ENCODE measurements at regions not wholly inside any gene's neighbourhood (a gene's known extent, or its start where the extent isn't known, plus 50 kb on each side); places are given as distances from the start of the nearest gene placed in this dataset.

DNA sequence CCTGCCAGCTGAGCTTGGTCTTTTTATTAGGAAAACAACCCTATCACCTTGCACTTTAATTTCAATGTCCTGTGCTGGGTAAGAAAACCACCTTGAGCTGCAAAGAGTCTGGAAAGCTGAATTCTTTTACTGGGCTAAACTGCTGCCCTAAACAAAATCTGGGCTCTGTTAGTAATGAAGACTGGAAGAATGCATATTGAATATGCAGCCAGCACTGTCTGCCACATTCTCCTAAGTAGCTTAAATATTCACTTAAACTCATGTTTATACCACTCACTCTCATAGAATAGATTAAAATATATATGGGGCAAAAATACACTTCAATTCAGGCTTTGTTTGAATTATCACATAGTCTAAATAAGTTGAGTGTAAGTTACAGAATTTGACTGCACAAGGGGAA, 158.0 kb downstream of the TGFB2 start:
- DNase-seq = no peak
- CTCF ChIA-PET = interaction anchor here (0.6 kb wide), 1 partner anchor 1037 kb away, joined by 4 read pairs; no protein-coding TSS in a partner anchor
- intact Hi-C loops (cut with micrococcal nuclease; ENCODE audit: unreplicated experiment) = no loop called here
- TF ChIP-seq, protein P1, sequence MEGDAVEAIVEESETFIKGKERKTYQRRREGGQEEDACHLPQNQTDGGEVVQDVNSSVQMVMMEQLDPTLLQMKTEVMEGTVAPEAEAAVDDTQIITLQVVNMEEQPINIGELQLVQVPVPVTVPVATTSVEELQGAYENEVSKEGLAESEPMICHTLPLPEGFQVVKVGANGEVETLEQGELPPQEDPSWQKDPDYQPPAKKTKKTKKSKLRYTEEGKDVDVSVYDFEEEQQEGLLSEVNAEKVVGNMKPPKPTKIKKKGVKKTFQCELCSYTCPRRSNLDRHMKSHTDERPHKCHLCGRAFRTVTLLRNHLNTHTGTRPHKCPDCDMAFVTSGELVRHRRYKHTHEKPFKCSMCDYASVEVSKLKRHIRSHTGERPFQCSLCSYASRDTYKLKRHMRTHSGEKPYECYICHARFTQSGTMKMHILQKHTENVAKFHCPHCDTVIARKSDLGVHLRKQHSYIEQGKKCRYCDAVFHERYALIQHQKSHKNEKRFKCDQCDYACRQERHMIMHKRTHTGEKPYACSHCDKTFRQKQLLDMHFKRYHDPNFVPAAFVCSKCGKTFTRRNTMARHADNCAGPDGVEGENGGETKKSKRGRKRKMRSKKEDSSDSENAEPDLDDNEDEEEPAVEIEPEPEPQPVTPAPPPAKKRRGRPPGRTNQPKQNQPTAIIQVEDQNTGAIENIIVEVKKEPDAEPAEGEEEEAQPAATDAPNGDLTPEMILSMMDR (IDR thresholded peaks at IDR 0.05; ENCODE audit: unreplicated experiment) = no peak
- H3K27me3 Mint-ChIP-seq (ENCODE audit: unreplicated experiment) = no peaks in the 10 kb centered on the region
- no peak overlapping the region for H3K4me3 Mint-ChIP-seq (ENCODE audit: low read depth, unreplicated experiment)
- H3K36me3 Mint-ChIP-seq (ENCODE audit: insufficient read depth, unreplicated experiment) = peaks cover 5% of the 10 kb centered on the region
- H3K27ac Mint-ChIP-seq (ENCODE audit: unreplicated experiment) = no peak overlapping the region
- BruUV-seq (replicated peaks) = no TSS peak
- peaks cover 23% of the 10 kb centered on the region for H3K4me1 Mint-ChIP-seq (ENCODE audit: low read depth, unreplicated experiment)
- peaks cover 6% of the 10 kb centered on the region for H3K9me3 Mint-ChIP-seq (ENCODE audit: low read depth, unreplicated experiment)

DNA sequence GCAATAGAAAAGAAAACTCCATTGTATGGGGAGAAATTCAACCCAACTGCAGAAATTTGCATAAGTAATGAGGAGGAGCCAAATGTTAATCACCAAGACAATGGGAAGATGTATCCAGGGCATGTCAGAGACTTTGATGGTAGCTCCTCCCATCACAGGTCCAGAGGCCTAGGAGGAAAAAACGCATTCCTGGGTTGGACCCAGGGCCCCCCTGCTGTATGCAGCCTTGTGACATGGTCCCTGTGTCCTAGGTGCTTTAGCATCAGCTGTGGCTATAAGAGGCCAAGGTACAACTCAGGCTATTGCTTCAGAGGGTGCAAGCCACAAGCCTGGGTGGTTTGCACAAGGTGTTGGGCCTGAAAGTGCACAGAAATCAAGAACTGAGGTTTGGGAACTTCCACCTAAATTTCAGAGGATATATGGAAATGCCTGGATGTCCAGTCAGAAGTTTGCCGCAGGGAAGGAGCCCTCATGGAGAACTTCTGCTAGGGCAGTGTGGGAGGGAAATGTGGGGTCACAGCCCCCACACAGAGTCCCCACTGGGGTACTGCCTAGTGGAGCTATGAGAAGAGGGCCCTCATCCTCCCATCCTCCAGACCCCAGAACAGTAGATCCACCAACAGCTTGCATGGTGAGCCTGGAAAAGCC, 162.3 kb downstream of the TGFB2 start:
- H3K4me3 Mint-ChIP-seq (ENCODE audit: low read depth, unreplicated experiment) = no peak overlapping the region
- H3K9me3 Mint-ChIP-seq (ENCODE audit: low read depth, unreplicated experiment) = peaks cover 13% of the 10 kb centered on the region
- H3K4me1 Mint-ChIP-seq (ENCODE audit: low read depth, unreplicated experiment) = no peaks in the 10 kb centered on the region
- TF ChIP-seq, protein P1 (IDR thresholded peaks at IDR 0.05; ENCODE audit: unreplicated experiment) = no peak
- H3K27ac Mint-ChIP-seq (ENCODE audit: unreplicated experiment) = no peak overlapping the region
- no peaks in the 10 kb centered on the region for H3K27me3 Mint-ChIP-seq (ENCODE audit: unreplicated experiment)
- peaks cover 5% of the 10 kb centered on the region for H3K36me3 Mint-ChIP-seq (ENCODE audit: insufficient read depth, unreplicated experiment)
- CTCF ChIA-PET = interaction anchor here (1.2 kb wide), 1 partner anchor 8 kb away, joined by 3 read pairs; no protein-coding TSS in a partner anchor
- no TSS peak for BruUV-seq (replicated peaks)
- intact Hi-C loops (cut with micrococcal nuclease; ENCODE audit: unreplicated experiment) = no loop called here
- no peak for DNase-seq

DNA sequence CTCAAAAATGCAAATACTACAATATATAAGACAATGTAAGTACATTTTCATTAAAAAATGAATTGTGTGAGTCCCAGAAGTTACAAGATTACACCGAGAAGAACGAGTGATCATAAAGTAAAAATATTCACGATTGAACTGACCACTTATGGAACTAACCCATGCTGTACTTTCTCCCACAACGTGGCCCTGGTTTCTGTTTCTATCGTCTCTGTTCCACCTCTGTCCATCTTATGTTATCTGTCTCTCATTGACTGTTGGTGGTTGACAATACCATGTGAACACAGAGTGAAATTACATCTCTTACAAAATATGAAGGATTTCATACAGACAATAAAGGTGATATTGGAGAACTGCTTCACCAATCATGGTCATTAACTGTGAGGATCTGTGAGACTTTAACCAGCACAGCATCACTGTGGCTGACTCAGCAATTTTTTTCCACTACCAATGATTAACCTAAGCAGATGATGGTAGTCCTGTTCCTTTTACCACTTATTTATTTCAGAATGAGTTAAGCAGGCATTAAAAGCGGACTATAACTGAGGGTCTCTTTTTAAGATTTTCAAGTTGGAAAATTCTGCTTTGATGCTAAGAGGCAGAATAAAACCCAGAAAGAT, 165.1 kb downstream of the TGFB2 start:
- Mint-ChIP-seq H3K36me3 (ENCODE audit: insufficient read depth, unreplicated experiment) (peaks cover 5% of the 10 kb centered on the region), H3K4me3 (ENCODE audit: low read depth, unreplicated experiment) (no peak overlapping the region), H3K4me1 (ENCODE audit: low read depth, unreplicated experiment) (no peaks in the 10 kb centered on the region), H3K27ac (ENCODE audit: unreplicated experiment) (no peak overlapping the region), H3K9me3 (ENCODE audit: low read depth, unreplicated experiment) (peaks cover 16% of the 10 kb centered on the region), H3K27me3 (ENCODE audit: unreplicated experiment) (no peaks in the 10 kb centered on the region)
- intact Hi-C loops (cut with micrococcal nuclease; ENCODE audit: unreplicated experiment) = no loop called here
- no TSS peak for BruUV-seq (replicated peaks)
- no peak for DNase-seq
- CTCF ChIA-PET = no interaction called here
- TF ChIP-seq, protein P1 (IDR thresholded peaks at IDR 0.05; ENCODE audit: unreplicated experiment) = no peak

DNA sequence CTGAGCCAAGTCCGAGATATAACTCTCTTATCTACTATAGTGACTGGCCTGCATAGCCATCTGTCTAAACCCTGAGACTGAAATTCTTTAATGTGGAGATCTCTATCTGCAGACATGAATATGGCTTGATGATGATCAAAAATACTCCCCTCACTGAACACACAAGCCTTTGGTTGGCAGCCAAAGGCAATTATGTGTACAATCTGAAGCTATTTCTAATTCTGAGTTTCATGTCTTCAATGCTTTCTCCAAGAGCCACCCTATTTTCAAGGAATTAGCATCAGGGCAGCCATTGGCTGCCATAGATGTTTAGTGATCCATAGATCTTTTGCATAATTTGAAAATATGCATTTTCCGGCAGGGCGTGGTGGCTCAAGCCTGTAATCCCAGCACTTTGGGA, 168.2 kb downstream of the TGFB2 start:
- Mint-ChIP-seq H3K9me3 (ENCODE audit: low read depth, unreplicated experiment) (peaks cover 10% of the 10 kb centered on the region), H3K4me1 (ENCODE audit: low read depth, unreplicated experiment) (no peaks in the 10 kb centered on the region), H3K27me3 (ENCODE audit: unreplicated experiment) (no peaks in the 10 kb centered on the region), H3K27ac (ENCODE audit: unreplicated experiment) (no peak overlapping the region), H3K36me3 (ENCODE audit: insufficient read depth, unreplicated experiment) (no peaks in the 10 kb centered on the region), H3K4me3 (ENCODE audit: low read depth, unreplicated experiment) (no peak overlapping the region)
- CTCF ChIA-PET = no interaction called here
- TF ChIP-seq, protein P1 (IDR thresholded peaks at IDR 0.05; ENCODE audit: unreplicated experiment) = no peak
- no TSS peak for BruUV-seq (replicated peaks)
- intact Hi-C loops (cut with micrococcal nuclease; ENCODE audit: unreplicated experiment) = no loop called here
- no peak for DNase-seq
